SKM-1 (cell line): ENCODE measurements at regions not wholly inside any gene's neighbourhood (a gene's known extent, or its start where the extent isn't known, plus 50 kb on each side); places are given as distances from the start of the nearest gene placed in this dataset.
"Not testable (repeated sequence)": the region's sequence is repeated elsewhere in the genome, so short reads cannot be mapped to it uniquely, and the experiment has no call there.

Experiments used
- DNase-seq: peaks from one replicate; lab custom pipeline; 2025; ENCODE audit not compliant: unreplicated experiment; lab: John Stamatoyannopoulos, UW

- no peak for DNase-seq
Measured at GRCh38 chr21:25489673-25490072, 117.6 kb downstream of the MRPL39 start.

- DNase-seq = peak; percentile 16
Measured at GRCh38 chr21:25487046-25487594, 120.2 kb downstream of the MRPL39 start.

- no peak for DNase-seq
Measured at GRCh38 chr21:25485914-25486313, 121.4 kb downstream of the MRPL39 start.

- DNase-seq = no peak
Measured at GRCh38 chr21:25467896-25468295, 139.4 kb downstream of the MRPL39 start.

- not testable (repeated sequence) for DNase-seq
Measured at GRCh38 chr21:25467071-25467470, 140.2 kb downstream of the MRPL39 start.

- no peak for DNase-seq
Measured at GRCh38 chr21:25466470-25466869, 140.8 kb downstream of the MRPL39 start.

- DNase-seq = no peak
Measured at GRCh38 chr21:25465263-25465662, 142.0 kb downstream of the MRPL39 start.

GRCh38 chr21:25464275-25464674 lies 143.0 kb downstream of the MRPL39 start:
- no peak for DNase-seq

GRCh38 chr21:25462517-25462971 lies 144.7 kb downstream of the MRPL39 start:
- DNase-seq = no peak

- DNase-seq = no peak
Measured at GRCh38 chr21:25461725-25462124, 145.6 kb downstream of the MRPL39 start.

GRCh38 chr21:25459993-25460392 lies 147.3 kb downstream of the MRPL39 start:
- DNase-seq = no peak

GRCh38 chr21:25459365-25459764 lies 147.9 kb downstream of the MRPL39 start:
- no peak for DNase-seq

GRCh38 chr21:25458484-25458883 lies 148.8 kb downstream of the MRPL39 start:
- DNase-seq = no peak

GRCh38 chr21:25457946-25458345 lies 149.3 kb downstream of the MRPL39 start:
- no peak for DNase-seq

- DNase-seq = peak; percentile 16
Measured at GRCh38 chr21:25457411-25457810, 149.9 kb downstream of the MRPL39 start.

- no peak for DNase-seq
Measured at GRCh38 chr21:25456672-25457071, 150.6 kb downstream of the MRPL39 start.

GRCh38 chr21:25453524-25453923 lies 153.8 kb downstream of the MRPL39 start:
- no peak for DNase-seq

- no peak for DNase-seq
Measured at GRCh38 chr21:25449950-25450349, 157.3 kb downstream of the MRPL39 start.

GRCh38 chr21:25441835-25442234 lies 165.4 kb downstream of the MRPL39 start:
- DNase-seq = no peak

GRCh38 chr21:25437465-25437864 lies 169.8 kb downstream of the MRPL39 start:
- not testable (repeated sequence) for DNase-seq

- no peak for DNase-seq
Measured at GRCh38 chr21:25428537-25428936, 178.7 kb downstream of the MRPL39 start.

GRCh38 chr21:25427828-25428227 lies 179.5 kb downstream of the MRPL39 start:
- DNase-seq = no peak

GRCh38 chr21:25426580-25426979 lies 180.7 kb downstream of the MRPL39 start:
- DNase-seq = no peak
